MCF 10A (cell line): ENCODE measurements at regions not wholly inside any gene's neighbourhood (a gene's known extent, or its start where the extent isn't known, plus 50 kb on each side); places are given as distances from the start of the nearest gene placed in this dataset.

ENCODE experiments used
- BruUV-seq: library from RNA; stranded (reverse); fragments of 400-500 nt; replicated peaks from 2 replicates; lab custom pipeline; 2021; lab: Mats Ljungman, UMichigan
- CTCF ChIA-PET: fragments of 300-600 bp; sonication (Branson Sonifier 250); formaldehyde crosslinking; extraction: SDS; loops from one replicate; lab custom pipeline; 2021; ENCODE audit warnings: antibody characterized with exemption, inconsistent platforms; lab: Yijun Ruan, JAX
- POLR2A ChIA-PET: fragments of 300-600, 350-650 bp; sonication (Branson Sonifier 250); formaldehyde crosslinking; extraction: SDS; loops from one replicate; lab custom pipeline; 2020; ENCODE audit warnings: antibody characterized with exemption, inconsistent platforms; lab: Yijun Ruan, JAX
- DNase-seq: peaks from one replicate; pipeline ENCODE4 v3.0.0-alpha.2; 2018; ENCODE audit not compliant: unreplicated experiment
- H3K27ac Mint-ChIP-seq: one replicate; pipeline ENCODE4 v1.8.0; 2022; ENCODE audit warnings: mild to moderate bottlenecking, low read depth, mixed read lengths; ENCODE audit not compliant: unreplicated experiment
- H3K27me3 Mint-ChIP-seq: one replicate; pipeline ENCODE4 v1.8.0; 2022; ENCODE audit warnings: mixed read lengths; ENCODE audit not compliant: insufficient read depth, unreplicated experiment
- H3K36me3 Mint-ChIP-seq: one replicate; pipeline ENCODE4 v1.8.0; 2022; ENCODE audit warnings: mild to moderate bottlenecking, moderate library complexity, mixed read lengths; ENCODE audit not compliant: insufficient read depth, unreplicated experiment
- H3K4me1 Mint-ChIP-seq: one replicate; pipeline ENCODE4 v1.8.0; 2022; ENCODE audit warnings: mixed read lengths; ENCODE audit not compliant: insufficient read depth, unreplicated experiment
- H3K4me3 Mint-ChIP-seq: one replicate; pipeline ENCODE4 v1.8.0; 2022; ENCODE audit warnings: mild to moderate bottlenecking, moderate library complexity, mixed read lengths; ENCODE audit not compliant: unreplicated experiment
- H3K9me3 Mint-ChIP-seq: one replicate; pipeline ENCODE4 v1.8.0; 2022; ENCODE audit warnings: mixed read lengths; ENCODE audit not compliant: unreplicated experiment
- CTCF ChIP-seq: fragments of 200-600 bp; IDR thresholded peaks from one replicate; pipeline ENCODE4 v1.8.0; 2022; ENCODE audit warnings: antibody characterized with exemption, mild to moderate bottlenecking; ENCODE audit not compliant: unreplicated experiment
- intact Hi-C: fragments of 100-400 bp; cut with micrococcal nuclease; formaldehyde crosslinking; loops from 2 replicates; pipeline ENCODE4 v1.14.1; 2022

GRCh38 chr16:27679899-27680298 is 130.0 kb downstream of the KATNIP start:
- Mint-ChIP-seq H3K4me3 (no peak overlapping the region), H3K27me3 (no peaks in the 10 kb centered on the region), H3K36me3 (peaks cover 33% of the 10 kb centered on the region), H3K9me3 (no peaks in the 10 kb centered on the region), H3K4me1 (no peaks in the 10 kb centered on the region), H3K27ac (no peak overlapping the region)
- intact Hi-C loops = no loop called here
- CTCF ChIA-PET = interaction anchor here (1.3 kb wide), 1 partner anchor 40 kb away, joined by 3 read pairs; no protein-coding TSS in a partner anchor
- POLR2A ChIA-PET = interaction anchor here (0.7 kb wide), 1 partner anchor 10 kb away, joined by 3 read pairs; no protein-coding TSS in a partner anchor
- no TSS peak for BruUV-seq
- TF ChIP-seq CTCF = no peak
- DNase-seq = no peak

GRCh38 chr16:27681681-27682080 is 131.7 kb downstream of the KATNIP start:
- no peak for TF ChIP-seq CTCF
- no TSS peak for BruUV-seq
- ChIA-PET CTCF (no interaction called here), POLR2A (no interaction called here)
- H3K36me3 Mint-ChIP-seq = peaks cover 33% of the 10 kb centered on the region
- no peaks in the 10 kb centered on the region for H3K9me3 Mint-ChIP-seq
- H3K27ac Mint-ChIP-seq = no peak overlapping the region
- no peak overlapping the region for H3K4me3 Mint-ChIP-seq
- intact Hi-C loops = no loop called here
- no peaks in the 10 kb centered on the region for H3K4me1 Mint-ChIP-seq
- H3K27me3 Mint-ChIP-seq = no peaks in the 10 kb centered on the region
- DNase-seq = no peak

- ChIA-PET POLR2A (no interaction called here), CTCF (no interaction called here)
- Mint-ChIP-seq H3K27me3 (no peaks in the 10 kb centered on the region), H3K9me3 (no peaks in the 10 kb centered on the region), H3K4me3 (no peak overlapping the region), H3K36me3 (peaks cover 33% of the 10 kb centered on the region), H3K27ac (no peak overlapping the region), H3K4me1 (no peaks in the 10 kb centered on the region)
- intact Hi-C loops = no loop called here
- no peak for DNase-seq
- no TSS peak for BruUV-seq
- no peak for TF ChIP-seq CTCF
These were observed 134.1 kb downstream of the KATNIP start for GRCh38 chr16:27684047-27684446.

GRCh38 chr16:27685807-27686206 is 135.9 kb downstream of the KATNIP start:
- POLR2A ChIA-PET = no interaction called here
- H3K27me3 Mint-ChIP-seq = no peaks in the 10 kb centered on the region
- H3K4me3 Mint-ChIP-seq = no peak overlapping the region
- BruUV-seq = no TSS peak
- intact Hi-C loops = no loop called here
- TF ChIP-seq CTCF = no peak
- H3K36me3 Mint-ChIP-seq = peaks cover 24% of the 10 kb centered on the region
- no peaks in the 10 kb centered on the region for H3K4me1 Mint-ChIP-seq
- H3K9me3 Mint-ChIP-seq = no peaks in the 10 kb centered on the region
- CTCF ChIA-PET = interaction anchor here (0.6 to 1.6 kb wide), 2 partner anchors 47 to 380 kb away, joined by 3 to 4 read pairs; no protein-coding TSS in a partner anchor
- H3K27ac Mint-ChIP-seq = no peak overlapping the region
- no peak for DNase-seq
